GM12892 (cell line): ENCODE measurements at regions not wholly inside any gene's neighbourhood (a gene's known extent, or its start where the extent isn't known, plus 50 kb on each side); places are given as distances from the start of the nearest gene placed in this dataset.

ENCODE experiments used
- POLR2A ChIP-seq: IDR thresholded peaks from 2 replicates; pipeline ENCODE4 v1.6.1; 2011; ENCODE audit warnings: low read depth, low read length, control low read depth
- TAF1 ChIP-seq: IDR thresholded peaks from 2 replicates; pipeline ENCODE4 v1.6.1; 2011; ENCODE audit warnings: low read depth, mild to moderate bottlenecking, control low read depth, low read length, borderline replicate concordance

GRCh38 chr1:222165629-222166028 is 382.3 kb downstream of the HHIPL2 start:
- TF ChIP-seq POLR2A (no peak), TAF1 (no peak)
